ENCODE measurements at regions not wholly inside any gene's neighbourhood (a gene's known extent, or its start where the extent isn't known, plus 50 kb on each side); places are given as distances from the start of the nearest gene placed in this dataset.

DNA sequence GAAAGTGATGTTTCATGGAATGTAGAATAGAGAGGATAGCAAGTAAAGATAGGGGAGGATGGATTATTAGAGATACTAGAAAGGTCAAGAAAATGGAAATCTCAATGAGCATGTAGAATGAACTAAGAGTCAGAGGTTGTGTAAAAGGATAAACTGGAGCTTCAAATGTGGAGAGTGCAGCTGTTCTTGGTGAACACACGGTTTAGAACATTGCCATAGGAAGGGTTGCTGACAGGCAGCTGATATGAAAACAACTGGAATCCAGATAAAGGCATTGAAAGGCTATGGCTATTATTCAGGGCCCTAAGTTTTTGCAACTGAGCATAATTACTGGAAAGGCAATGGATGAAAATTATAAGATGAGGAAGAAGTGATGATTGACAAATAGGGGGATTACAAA lies 239.6 kb upstream of the VEGFC start:
- ChIA-PET CTCF (interaction anchor here (0.8 to 9.6 kb wide), 4 partner anchors 10 to 20 kb away, joined by 4 to 73 read pairs (median 4); no protein-coding TSS in a partner anchor), POLR2A (no interaction called here)
- DNase-seq (ENCODE audit: extremely low spot score), result no peak
- TF ChIP-seq, protein P1, sequence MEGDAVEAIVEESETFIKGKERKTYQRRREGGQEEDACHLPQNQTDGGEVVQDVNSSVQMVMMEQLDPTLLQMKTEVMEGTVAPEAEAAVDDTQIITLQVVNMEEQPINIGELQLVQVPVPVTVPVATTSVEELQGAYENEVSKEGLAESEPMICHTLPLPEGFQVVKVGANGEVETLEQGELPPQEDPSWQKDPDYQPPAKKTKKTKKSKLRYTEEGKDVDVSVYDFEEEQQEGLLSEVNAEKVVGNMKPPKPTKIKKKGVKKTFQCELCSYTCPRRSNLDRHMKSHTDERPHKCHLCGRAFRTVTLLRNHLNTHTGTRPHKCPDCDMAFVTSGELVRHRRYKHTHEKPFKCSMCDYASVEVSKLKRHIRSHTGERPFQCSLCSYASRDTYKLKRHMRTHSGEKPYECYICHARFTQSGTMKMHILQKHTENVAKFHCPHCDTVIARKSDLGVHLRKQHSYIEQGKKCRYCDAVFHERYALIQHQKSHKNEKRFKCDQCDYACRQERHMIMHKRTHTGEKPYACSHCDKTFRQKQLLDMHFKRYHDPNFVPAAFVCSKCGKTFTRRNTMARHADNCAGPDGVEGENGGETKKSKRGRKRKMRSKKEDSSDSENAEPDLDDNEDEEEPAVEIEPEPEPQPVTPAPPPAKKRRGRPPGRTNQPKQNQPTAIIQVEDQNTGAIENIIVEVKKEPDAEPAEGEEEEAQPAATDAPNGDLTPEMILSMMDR (IDR thresholded peaks at IDR 0.05; ENCODE audit: control extremely low read depth, extremely low read depth, low read depth, missing control alignments), result no peak

DNA sequence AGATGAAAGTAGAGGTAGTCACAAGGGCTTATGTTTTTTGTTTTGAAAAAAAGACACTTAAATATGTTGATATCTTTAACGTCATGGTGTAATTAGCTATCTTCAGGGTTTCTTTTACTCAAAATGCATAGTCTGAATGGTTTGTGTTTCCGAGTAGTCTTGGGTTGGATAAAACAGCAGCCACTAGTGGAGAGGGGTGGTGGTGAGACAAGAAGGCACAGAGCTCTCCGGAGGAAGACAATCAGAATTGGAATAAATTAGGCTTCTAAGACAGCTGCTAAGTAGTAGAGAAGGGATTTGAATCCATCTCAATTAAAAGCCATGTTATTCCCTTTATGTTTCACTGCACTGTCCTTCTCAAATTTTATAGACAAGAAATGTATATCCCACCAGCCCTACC lies 240.4 kb upstream of the VEGFC start:
- TF ChIP-seq, protein P1 (IDR thresholded peaks at IDR 0.05; ENCODE audit: control extremely low read depth, extremely low read depth, low read depth, missing control alignments), result no peak

DNA sequence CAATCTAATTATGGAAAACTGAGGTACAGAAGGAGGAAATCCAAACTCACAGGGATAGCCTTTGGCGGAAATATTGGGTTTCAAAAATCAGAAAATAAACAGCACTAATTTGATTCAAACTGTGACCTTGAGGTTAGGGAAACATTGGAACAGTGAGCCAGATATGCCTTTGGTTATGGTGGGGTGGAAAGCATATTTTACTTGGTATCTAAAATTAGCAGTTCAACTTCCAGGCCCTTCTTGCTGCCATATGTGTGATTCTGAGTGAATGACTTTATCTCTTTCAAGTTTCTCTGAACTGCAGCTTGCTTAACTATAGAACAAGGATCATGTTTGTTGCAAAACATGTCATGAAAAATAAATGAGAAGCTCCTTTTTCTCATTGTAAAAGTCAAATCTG lies 240.9 kb upstream of the VEGFC start:
- ChIA-PET POLR2A (no interaction called here), CTCF (interaction anchor here (1.0 to 9.6 kb wide), 2 partner anchors 15 to 24 kb away, joined by 3 to 73 read pairs; no protein-coding TSS in a partner anchor)
- DNase-seq (ENCODE audit: extremely low spot score), result no peak
- TF ChIP-seq, protein P1 (IDR thresholded peaks at IDR 0.05; ENCODE audit: control extremely low read depth, extremely low read depth, low read depth, missing control alignments), result no peak

More for the DNA sequence above, 240.4 kb upstream of the VEGFC start:
- ChIA-PET POLR2A (no interaction called here), CTCF (interaction anchor here (0.8 to 9.6 kb wide), 4 partner anchors 9 to 24 kb away, joined by 3 to 73 read pairs (median 4); no protein-coding TSS in a partner anchor)
- no peak for DNase-seq (ENCODE audit: extremely low spot score)

DNA sequence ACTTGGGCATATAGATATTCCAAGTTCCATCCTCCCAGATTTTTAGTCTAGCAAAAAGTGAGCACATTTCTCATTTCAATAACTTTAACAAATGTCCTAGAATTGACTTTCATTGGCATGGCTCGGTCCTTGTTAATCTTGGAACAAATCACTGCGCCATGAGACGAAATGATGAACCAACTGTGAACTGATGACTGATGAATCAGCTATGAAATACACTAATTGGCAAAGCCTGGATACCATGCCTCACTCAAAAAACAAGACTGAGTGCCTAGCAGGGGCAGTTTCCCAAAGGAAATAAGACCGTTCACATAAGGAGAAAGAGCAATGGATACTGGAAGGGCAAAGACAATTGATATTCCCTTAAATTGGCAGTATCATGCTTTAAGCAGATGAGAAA lies 248.6 kb upstream of the VEGFC start:
- no peak for DNase-seq (ENCODE audit: extremely low spot score)
- CTCF ChIA-PET, result interaction anchor here (0.7 to 2.7 kb wide), 5 partner anchors 9 to 665 kb away, joined by 3 to 16 read pairs (median 3); no protein-coding TSS in a partner anchor
- TF ChIP-seq, protein P1 (IDR thresholded peaks at IDR 0.05; ENCODE audit: control extremely low read depth, extremely low read depth, low read depth, missing control alignments), result no peak

DNA sequence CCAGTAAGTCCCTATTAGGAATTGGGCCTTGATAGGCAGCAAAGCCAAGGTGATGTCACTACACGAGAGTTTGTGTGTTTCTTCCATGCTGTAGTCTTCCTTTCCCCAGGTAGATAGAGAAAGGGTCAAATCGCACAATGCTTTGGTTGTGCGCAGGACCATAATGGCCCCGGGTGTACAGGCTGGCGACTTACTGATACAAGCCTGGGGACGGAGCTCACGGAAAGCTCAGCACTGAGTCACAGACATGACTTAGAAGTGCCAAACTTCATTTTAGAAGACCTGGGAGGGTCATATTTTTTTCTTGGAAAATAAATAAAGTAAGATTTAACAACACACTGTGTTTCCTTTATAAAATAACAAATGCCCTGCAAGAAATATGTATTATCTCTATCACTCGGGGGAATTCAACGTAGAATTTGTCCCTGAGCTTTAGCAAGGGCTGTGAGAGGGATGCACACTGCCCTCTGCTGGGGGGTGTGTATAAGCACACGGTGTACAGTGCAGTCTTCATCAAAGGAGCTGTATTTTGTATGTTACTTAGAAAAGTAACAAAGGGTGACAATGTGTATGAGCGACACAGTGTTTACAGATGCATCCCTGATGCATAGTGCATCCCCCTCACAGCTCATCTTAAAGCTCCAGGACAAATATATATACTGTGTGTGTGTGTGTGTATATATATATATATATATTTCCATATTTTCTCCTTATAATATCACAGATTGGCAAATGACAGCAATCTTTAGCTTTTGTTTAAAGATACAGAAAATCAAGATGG lies 254.5 kb upstream of the VEGFC start:
- POLR2A ChIA-PET, result no interaction called here
- DNase-seq (ENCODE audit: extremely low spot score), result peak; percentile 50
- TF ChIP-seq, protein P1 (IDR thresholded peaks at IDR 0.05; ENCODE audit: control extremely low read depth, extremely low read depth, low read depth, missing control alignments), result peak; percentile 83
- CTCF ChIA-PET, result interaction anchor here (0.5 to 7.1 kb wide), 50 partner anchors 9 to 1129 kb away, joined by 3 to 122 read pairs (median 4); no protein-coding TSS in a partner anchor

More for the DNA sequence above, 248.6 kb upstream of the VEGFC start:
- POLR2A ChIA-PET, result no interaction called here

DNA sequence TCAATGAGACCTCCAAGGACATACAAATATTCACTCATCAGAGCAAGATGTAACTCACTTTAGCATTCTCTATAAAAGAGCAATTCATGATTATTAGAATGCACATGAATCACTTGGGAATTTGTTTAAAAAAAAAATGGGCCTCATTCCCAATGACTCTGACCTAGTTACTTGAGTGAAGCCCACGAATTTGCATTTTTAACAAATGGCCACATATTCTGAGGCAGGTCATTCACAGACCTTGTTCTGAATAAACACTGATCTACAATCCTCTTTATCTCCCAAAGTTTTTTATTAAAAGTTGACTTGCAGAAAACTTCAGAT lies 255.1 kb upstream of the VEGFC start:
- POLR2A ChIA-PET, result no interaction called here
- no peak for DNase-seq (ENCODE audit: extremely low spot score)
- TF ChIP-seq, protein P1 (IDR thresholded peaks at IDR 0.05; ENCODE audit: control extremely low read depth, extremely low read depth, low read depth, missing control alignments), result peak; percentile 12
- CTCF ChIA-PET, result interaction anchor here (0.5 to 7.1 kb wide), 47 partner anchors 9 to 1129 kb away, joined by 3 to 122 read pairs (median 4); no protein-coding TSS in a partner anchor
